Adipocyte (in vitro differentiated cells): ENCODE measurements at regions not wholly inside any gene's neighbourhood (a gene's known extent, or its start where the extent isn't known, plus 50 kb on each side); places are given as distances from the start of the nearest gene placed in this dataset.
A peak's percentile ranks its signal among the peaks of the same experiment; 100 is the strongest.

Experiments used
- DNase-seq: peaks from one replicate; pipeline ENCODE4 v3.0.0-alpha.2; 2015; ENCODE audit warnings: low read depth
- H3K27me3 ChIP-seq: replicated peaks from 2 replicates; pipeline ENCODE4 v1.7.0; 2013; ENCODE audit warnings: mild to moderate bottlenecking, low read length, moderate library complexity; ENCODE audit not compliant: control insufficient read depth, insufficient read depth
- H3K36me3 ChIP-seq: 2 replicates; pipeline ENCODE4 v1.7.0; 2013; ENCODE audit warnings: low read length, mild to moderate bottlenecking, moderate library complexity; ENCODE audit not compliant: control insufficient read depth, insufficient read depth, severe bottlenecking
- H3K4me1 ChIP-seq: 2 replicates; pipeline ENCODE4 v1.7.0; 2013; ENCODE audit warnings: mild to moderate bottlenecking, low read length, moderate library complexity; ENCODE audit not compliant: control insufficient read depth, insufficient read depth
- H3K4me3 ChIP-seq: 2 replicates; pipeline ENCODE4 v1.7.0; 2013; ENCODE audit warnings: mild to moderate bottlenecking, low read length, moderate library complexity
- H3K9ac ChIP-seq: 2 replicates; pipeline ENCODE4 v1.7.0; 2013; ENCODE audit warnings: mild to moderate bottlenecking, low read length, moderate library complexity
- H3K9me3 ChIP-seq: 2 replicates; pipeline ENCODE4 v1.7.0; 2013; ENCODE audit warnings: mild to moderate bottlenecking, low read length, moderate library complexity; ENCODE audit not compliant: control insufficient read depth

- peak; percentile 15 for DNase-seq
- Histone ChIP-seq H3K9ac (no peak overlapping the region), H3K36me3 (no peaks in the 10 kb centered on the region), H3K4me1 (no peaks in the 10 kb centered on the region), H3K27me3 (no peaks in the 10 kb centered on the region), H3K4me3 (no peak overlapping the region), H3K9me3 (no peaks in the 10 kb centered on the region)
Observed at GRCh38 chr5:104146652-104147051, 584.1 kb upstream of the NUDT12 start.

- Histone ChIP-seq H3K4me3 (no peak overlapping the region), H3K9me3 (peaks cover 8% of the 10 kb centered on the region), H3K27me3 (no peaks in the 10 kb centered on the region), H3K4me1 (no peaks in the 10 kb centered on the region), H3K9ac (no peak overlapping the region), H3K36me3 (no peaks in the 10 kb centered on the region)
- no peak for DNase-seq
Observed at GRCh38 chr5:104139840-104140239, 577.3 kb upstream of the NUDT12 start.

GRCh38 chr5:104130320-104130719, 567.7 kb upstream of the NUDT12 start:
- no peaks in the 10 kb centered on the region for H3K4me1 ChIP-seq
- no peaks in the 10 kb centered on the region for H3K36me3 ChIP-seq
- no peak for DNase-seq
- H3K27me3 ChIP-seq, result no peaks in the 10 kb centered on the region
- no peak overlapping the region for H3K4me3 ChIP-seq
- no peak overlapping the region for H3K9ac ChIP-seq
- peaks cover 11% of the 10 kb centered on the region for H3K9me3 ChIP-seq

GRCh38 chr5:104128348-104128747, 565.8 kb upstream of the NUDT12 start:
- H3K27me3 ChIP-seq, result no peaks in the 10 kb centered on the region
- no peaks in the 10 kb centered on the region for H3K4me1 ChIP-seq
- no peak overlapping the region for H3K4me3 ChIP-seq
- H3K9me3 ChIP-seq, result no peaks in the 10 kb centered on the region
- no peak for DNase-seq
- no peaks in the 10 kb centered on the region for H3K36me3 ChIP-seq
- H3K9ac ChIP-seq, result no peak overlapping the region

GRCh38 chr5:104126980-104127379, 564.4 kb upstream of the NUDT12 start:
- no peaks in the 10 kb centered on the region for H3K9me3 ChIP-seq
- no peak overlapping the region for H3K9ac ChIP-seq
- no peaks in the 10 kb centered on the region for H3K36me3 ChIP-seq
- H3K4me3 ChIP-seq, result no peak overlapping the region
- no peak for DNase-seq
- no peaks in the 10 kb centered on the region for H3K4me1 ChIP-seq
- no peaks in the 10 kb centered on the region for H3K27me3 ChIP-seq

GRCh38 chr5:104119529-104119928, 556.9 kb upstream of the NUDT12 start:
- Histone ChIP-seq H3K4me3 (no peak overlapping the region), H3K9ac (no peak overlapping the region), H3K4me1 (no peaks in the 10 kb centered on the region), H3K9me3 (no peaks in the 10 kb centered on the region), H3K27me3 (no peaks in the 10 kb centered on the region), H3K36me3 (no peaks in the 10 kb centered on the region)
- no peak for DNase-seq

GRCh38 chr5:104111632-104112031, 549.0 kb upstream of the NUDT12 start:
- peak; percentile 74 for DNase-seq
- Histone ChIP-seq H3K9ac (no peak overlapping the region), H3K36me3 (no peaks in the 10 kb centered on the region), H3K27me3 (no peaks in the 10 kb centered on the region), H3K4me1 (no peaks in the 10 kb centered on the region), H3K9me3 (no peaks in the 10 kb centered on the region), H3K4me3 (no peak overlapping the region)

GRCh38 chr5:104096451-104096850, 533.9 kb upstream of the NUDT12 start:
- no peak overlapping the region for H3K4me3 ChIP-seq
- no peaks in the 10 kb centered on the region for H3K36me3 ChIP-seq
- no peaks in the 10 kb centered on the region for H3K9me3 ChIP-seq
- H3K4me1 ChIP-seq, result no peaks in the 10 kb centered on the region
- DNase-seq, result no peak
- H3K9ac ChIP-seq, result no peak overlapping the region
- no peaks in the 10 kb centered on the region for H3K27me3 ChIP-seq

- H3K9ac ChIP-seq, result no peak overlapping the region
- H3K27me3 ChIP-seq, result no peaks in the 10 kb centered on the region
- H3K4me3 ChIP-seq, result no peak overlapping the region
- no peak for DNase-seq
- H3K36me3 ChIP-seq, result no peaks in the 10 kb centered on the region
- no peaks in the 10 kb centered on the region for H3K4me1 ChIP-seq
- H3K9me3 ChIP-seq, result no peaks in the 10 kb centered on the region
Observed at GRCh38 chr5:104095527-104095926, 532.9 kb upstream of the NUDT12 start.

- no peaks in the 10 kb centered on the region for H3K4me1 ChIP-seq
- DNase-seq, result peak; percentile 23
- no peak overlapping the region for H3K4me3 ChIP-seq
Observed at GRCh38 chr5:104088876-104089778, 526.5 kb upstream of the NUDT12 start.

GRCh38 chr5:104084896-104085295, 522.3 kb upstream of the NUDT12 start:
- Histone ChIP-seq H3K36me3 (no peaks in the 10 kb centered on the region), H3K4me3 (no peak overlapping the region), H3K27me3 (no peaks in the 10 kb centered on the region), H3K9ac (no peak overlapping the region), H3K9me3 (no peaks in the 10 kb centered on the region), H3K4me1 (no peaks in the 10 kb centered on the region)
- no peak for DNase-seq

More at GRCh38 chr5:104088876-104089778, 526.5 kb upstream of the NUDT12 start:
- H3K9me3 ChIP-seq, result no peaks in the 10 kb centered on the region
- no peak overlapping the region for H3K9ac ChIP-seq
- no peaks in the 10 kb centered on the region for H3K36me3 ChIP-seq
- H3K27me3 ChIP-seq, result no peaks in the 10 kb centered on the region

GRCh38 chr5:104082754-104083153, 520.2 kb upstream of the NUDT12 start:
- Histone ChIP-seq H3K9me3 (no peaks in the 10 kb centered on the region), H3K4me1 (no peaks in the 10 kb centered on the region), H3K36me3 (no peaks in the 10 kb centered on the region), H3K4me3 (no peak overlapping the region), H3K9ac (no peak overlapping the region), H3K27me3 (no peaks in the 10 kb centered on the region)
- DNase-seq, result no peak
